Stimulated activated CD4-positive, alpha-beta T cell treated with anti-CD3 and anti-CD28 coated beads, Interleukin-15, amount 100 ng/mL, for 48 hours (primary cell): ENCODE measurements at regions not wholly inside any gene's neighbourhood (a gene's known extent, or its start where the extent isn't known, plus 50 kb on each side); places are given as distances from the start of the nearest gene placed in this dataset.
"Not testable (repeated sequence)": the region's sequence is repeated elsewhere in the genome, so short reads cannot be mapped to it uniquely, and the experiment has no call there.

ENCODE experiments used
- DNase-seq, 2 donors: peaks; one replicate each; pipeline ENCODE4 v3.0.0-alpha.2; 2020; ENCODE audit warnings: low read depth in 2 of 2

GRCh38 chr5:82497242-82497641 is 219.1 kb upstream of the RPS23 start:
- DNase-seq = no peak

- DNase-seq = no peak
These were observed 216.8 kb upstream of the RPS23 start for GRCh38 chr5:82494942-82495341.

GRCh38 chr5:82493221-82493620 is 215.1 kb upstream of the RPS23 start:
- no peak for DNase-seq

- DNase-seq = no peak
These were observed 213.2 kb upstream of the RPS23 start for GRCh38 chr5:82491397-82491796.

GRCh38 chr5:82489683-82490082 is 211.5 kb upstream of the RPS23 start:
- no peak for DNase-seq

- no peak for DNase-seq
These were observed 209.0 kb upstream of the RPS23 start for GRCh38 chr5:82487131-82487530.

GRCh38 chr5:82480331-82480730 is 202.2 kb upstream of the RPS23 start:
- no peak for DNase-seq

- no peak for DNase-seq
These were observed 198.0 kb upstream of the RPS23 start for GRCh38 chr5:82476155-82476554.

GRCh38 chr5:82473262-82473661 is 195.1 kb upstream of the RPS23 start:
- no peak for DNase-seq

GRCh38 chr5:82470185-82470994 is 192.2 kb upstream of the RPS23 start:
- no peak for DNase-seq

GRCh38 chr5:82466986-82467561 is 188.9 kb upstream of the RPS23 start:
- no peak for DNase-seq

GRCh38 chr5:82465235-82465634 is 187.1 kb upstream of the RPS23 start:
- no peak for DNase-seq

- no peak for DNase-seq
These were observed 181.5 kb upstream of the RPS23 start for GRCh38 chr5:82459626-82460025.

GRCh38 chr5:82455317-82455716 is 177.2 kb upstream of the RPS23 start:
- not testable (repeated sequence) for DNase-seq

- DNase-seq = no peak
These were observed 170.2 kb upstream of the RPS23 start for GRCh38 chr5:82448374-82448773.

GRCh38 chr5:82447913-82448312 is 169.8 kb upstream of the RPS23 start:
- DNase-seq = no peak

- no peak for DNase-seq
These were observed 168.7 kb upstream of the RPS23 start for GRCh38 chr5:82446809-82447208.

GRCh38 chr5:82445726-82446335 is 167.7 kb upstream of the RPS23 start:
- no peak for DNase-seq

GRCh38 chr5:82439750-82440445 is 161.7 kb upstream of the RPS23 start:
- DNase-seq = no peak

- DNase-seq = not testable (repeated sequence)
These were observed 159.4 kb upstream of the RPS23 start for GRCh38 chr5:82437565-82437964.

- DNase-seq = no peak
These were observed 158.1 kb upstream of the RPS23 start for GRCh38 chr5:82436291-82436690.
